Adipocyte (in vitro differentiated cells): ENCODE measurements at regions not wholly inside any gene's neighbourhood (a gene's known extent, or its start where the extent isn't known, plus 50 kb on each side); places are given as distances from the start of the nearest gene placed in this dataset.
"Not testable (repeated sequence)": the region's sequence is repeated elsewhere in the genome, so short reads cannot be mapped to it uniquely, and the experiment has no call there.

Source experiments
- DNase-seq: peaks from one replicate; pipeline ENCODE4 v3.0.0-alpha.2; 2015; ENCODE audit warnings: low read depth
- H3K27me3 ChIP-seq: replicated peaks from 2 replicates; pipeline ENCODE4 v1.7.0; 2013; ENCODE audit warnings: mild to moderate bottlenecking, low read length, moderate library complexity; ENCODE audit not compliant: control insufficient read depth, insufficient read depth
- H3K36me3 ChIP-seq: 2 replicates; pipeline ENCODE4 v1.7.0; 2013; ENCODE audit warnings: low read length, mild to moderate bottlenecking, moderate library complexity; ENCODE audit not compliant: control insufficient read depth, insufficient read depth, severe bottlenecking
- H3K4me1 ChIP-seq: 2 replicates; pipeline ENCODE4 v1.7.0; 2013; ENCODE audit warnings: mild to moderate bottlenecking, low read length, moderate library complexity; ENCODE audit not compliant: control insufficient read depth, insufficient read depth
- H3K4me3 ChIP-seq: 2 replicates; pipeline ENCODE4 v1.7.0; 2013; ENCODE audit warnings: mild to moderate bottlenecking, low read length, moderate library complexity
- H3K9ac ChIP-seq: 2 replicates; pipeline ENCODE4 v1.7.0; 2013; ENCODE audit warnings: mild to moderate bottlenecking, low read length, moderate library complexity
- H3K9me3 ChIP-seq: 2 replicates; pipeline ENCODE4 v1.7.0; 2013; ENCODE audit warnings: mild to moderate bottlenecking, low read length, moderate library complexity; ENCODE audit not compliant: control insufficient read depth

GRCh38 chr2:39487398-39488250 is 50.5 kb upstream of the MAP4K3 start:
- H3K36me3 ChIP-seq, result no peaks in the 10 kb centered on the region
- DNase-seq, result no peak
- peaks cover 49% of the 10 kb centered on the region for H3K4me1 ChIP-seq
- peak overlapping the region; percentile 37 for H3K9ac ChIP-seq
- no peak overlapping the region for H3K4me3 ChIP-seq
- H3K9me3 ChIP-seq, result no peaks in the 10 kb centered on the region
- no peaks in the 10 kb centered on the region for H3K27me3 ChIP-seq

DNA sequence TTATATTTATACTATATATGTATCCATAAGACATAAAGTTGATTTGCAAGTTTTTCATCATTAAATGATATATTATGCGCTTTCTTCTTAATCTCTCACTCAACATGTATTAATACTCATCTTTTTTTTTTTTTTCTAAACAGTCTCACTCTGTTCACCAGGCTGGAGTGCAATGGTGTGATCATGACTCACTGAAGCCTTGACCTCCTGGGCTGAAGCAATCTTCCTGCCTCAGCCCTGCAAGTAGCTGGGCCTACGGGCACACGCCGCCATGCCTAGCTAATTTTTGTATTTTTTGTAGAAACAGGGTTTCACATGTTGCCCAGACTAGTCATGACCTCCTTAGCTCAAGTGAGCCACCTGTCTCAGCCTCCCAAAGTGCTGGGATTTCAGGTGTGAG is 51.4 kb upstream of the MAP4K3 start:
- peak overlapping the region; percentile 37 for H3K9ac ChIP-seq
- no peaks in the 10 kb centered on the region for H3K9me3 ChIP-seq
- DNase-seq, result peak; percentile 61
- no peaks in the 10 kb centered on the region for H3K36me3 ChIP-seq
- H3K4me3 ChIP-seq, result no peak overlapping the region
- H3K4me1 ChIP-seq, result peaks cover 55% of the 10 kb centered on the region
- no peaks in the 10 kb centered on the region for H3K27me3 ChIP-seq

DNA sequence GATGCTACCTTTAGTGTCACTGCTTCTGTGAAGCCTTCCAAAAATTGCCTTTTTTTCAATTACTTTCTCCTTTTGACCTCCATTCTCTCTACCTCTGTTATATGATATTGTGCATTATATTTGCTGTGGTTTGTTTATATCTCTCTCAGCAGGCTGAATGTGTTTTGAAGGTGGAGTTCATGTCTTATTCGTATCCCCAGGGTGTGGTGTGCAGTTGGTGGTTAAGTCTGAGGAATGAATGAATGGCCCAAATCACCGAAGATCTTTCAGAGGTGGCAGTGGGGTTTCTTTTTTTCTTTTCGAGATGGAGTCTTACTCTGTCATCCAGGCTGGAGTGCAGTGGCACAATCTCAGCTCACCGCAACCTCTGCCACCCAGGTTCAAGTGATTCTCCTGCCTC is 53.5 kb upstream of the MAP4K3 start:
- no peak for DNase-seq
- H3K4me3 ChIP-seq, result no peak overlapping the region
- peaks cover 53% of the 10 kb centered on the region for H3K4me1 ChIP-seq
- H3K27me3 ChIP-seq, result no peaks in the 10 kb centered on the region
- H3K9ac ChIP-seq, result no peak overlapping the region
- H3K9me3 ChIP-seq, result no peaks in the 10 kb centered on the region
- H3K36me3 ChIP-seq, result no peaks in the 10 kb centered on the region

DNA sequence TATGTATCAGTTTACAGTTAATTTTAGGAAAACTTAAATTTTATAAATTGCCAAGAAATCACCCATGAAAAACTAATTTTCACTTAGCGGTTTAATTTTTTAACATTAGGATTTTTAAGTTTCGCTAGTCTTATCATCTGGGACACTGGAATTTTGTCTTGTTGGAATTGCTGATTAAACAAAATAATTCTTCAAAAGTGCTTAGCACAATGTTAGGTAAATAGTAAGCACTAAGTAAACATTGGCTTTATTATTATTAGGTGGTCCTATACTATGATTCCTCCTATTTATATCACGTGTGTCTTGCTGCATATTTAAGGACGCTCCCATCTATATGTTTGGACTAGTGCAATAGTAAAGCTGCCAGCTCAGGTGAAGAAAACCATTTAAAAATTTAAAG is 54.6 kb upstream of the MAP4K3 start:
- no peak for DNase-seq
- peaks cover 53% of the 10 kb centered on the region for H3K4me1 ChIP-seq
- no peaks in the 10 kb centered on the region for H3K9me3 ChIP-seq
- no peaks in the 10 kb centered on the region for H3K27me3 ChIP-seq
- H3K36me3 ChIP-seq, result no peaks in the 10 kb centered on the region
- peak overlapping the region; percentile 57 for H3K4me3 ChIP-seq
- peak overlapping the region; percentile 43 for H3K9ac ChIP-seq

DNA sequence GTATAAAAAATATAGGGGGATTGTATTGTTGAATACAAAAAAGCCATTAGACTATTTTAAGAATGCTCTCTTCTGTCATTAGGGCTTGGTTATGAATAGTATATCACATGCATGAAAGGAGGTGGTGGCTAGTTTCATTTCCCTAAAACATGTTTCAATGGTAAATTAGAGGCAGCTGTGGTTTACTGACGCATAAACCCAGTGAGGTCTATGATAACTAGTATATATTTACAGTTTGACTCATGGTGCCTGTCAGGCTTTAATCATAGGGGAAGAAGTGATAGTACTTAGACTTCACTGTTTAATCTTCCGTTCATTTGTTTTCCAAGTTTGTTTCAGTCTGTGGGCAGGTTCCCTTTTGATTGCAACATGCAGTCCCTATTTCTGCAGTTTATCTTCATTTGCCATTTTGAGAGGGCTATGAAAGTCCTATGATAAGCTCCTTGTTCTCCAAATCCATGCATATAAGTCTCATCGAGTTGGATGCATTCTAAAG is 55.1 kb upstream of the MAP4K3 start:
- Histone ChIP-seq H3K9ac (peak overlapping the region; percentile 43), H3K4me1 (peaks cover 57% of the 10 kb centered on the region), H3K27me3 (no peaks in the 10 kb centered on the region), H3K9me3 (no peaks in the 10 kb centered on the region), H3K36me3 (no peaks in the 10 kb centered on the region), H3K4me3 (peak overlapping the region; percentile 57)
- peak; percentile 84 for DNase-seq

DNA sequence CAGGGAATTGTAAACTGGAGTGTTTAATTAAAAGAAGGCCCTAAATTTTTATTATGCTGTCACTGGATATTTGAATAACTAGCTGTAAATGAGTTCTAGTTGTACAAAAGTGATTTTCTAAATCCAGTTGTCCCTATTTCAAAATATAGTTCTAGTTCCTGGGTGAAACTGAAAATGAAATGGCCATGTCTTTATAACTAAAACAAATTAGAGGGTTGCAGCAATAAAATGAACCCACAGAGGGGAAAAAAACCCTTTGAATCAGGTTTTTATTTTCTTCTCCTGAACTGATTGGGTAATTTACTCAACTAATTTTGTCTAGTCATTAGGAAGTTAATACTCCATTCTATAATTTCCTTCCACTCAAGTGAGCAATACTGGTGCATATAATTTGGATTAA is 55.6 kb upstream of the MAP4K3 start:
- H3K9ac ChIP-seq, result peak overlapping the region; percentile 43
- H3K36me3 ChIP-seq, result no peaks in the 10 kb centered on the region
- no peak for DNase-seq
- H3K4me3 ChIP-seq, result peak overlapping the region; percentile 57
- no peaks in the 10 kb centered on the region for H3K9me3 ChIP-seq
- H3K4me1 ChIP-seq, result peaks cover 55% of the 10 kb centered on the region
- no peaks in the 10 kb centered on the region for H3K27me3 ChIP-seq

DNA sequence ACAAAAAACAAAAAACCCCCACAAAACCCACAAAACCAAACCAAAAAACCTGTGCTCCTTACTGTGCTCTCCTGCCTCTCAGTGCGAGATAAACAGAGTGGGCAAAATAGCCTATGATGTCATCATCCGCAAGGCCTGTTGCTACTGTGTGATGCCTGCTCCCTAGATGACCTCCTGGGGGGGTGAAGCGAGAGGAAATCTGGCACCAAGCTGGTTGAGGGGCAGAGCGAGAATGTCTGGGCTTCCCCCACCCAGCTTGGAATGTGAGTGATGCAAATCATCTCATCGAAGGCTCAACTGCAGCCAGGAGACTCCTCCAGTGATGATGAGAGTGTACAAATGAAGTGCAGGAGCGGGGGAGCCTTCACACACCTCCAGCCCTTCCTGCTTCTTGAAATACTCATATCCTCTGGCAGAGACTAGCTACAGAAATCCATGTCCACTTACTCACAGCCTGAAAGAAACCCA is 57.7 kb upstream of the MAP4K3 start:
- Histone ChIP-seq H3K4me3 (no peak overlapping the region), H3K27me3 (no peaks in the 10 kb centered on the region), H3K9ac (no peak overlapping the region), H3K4me1 (peaks cover 55% of the 10 kb centered on the region), H3K9me3 (no peaks in the 10 kb centered on the region), H3K36me3 (no peaks in the 10 kb centered on the region)
- DNase-seq, result peak; percentile 85

DNA sequence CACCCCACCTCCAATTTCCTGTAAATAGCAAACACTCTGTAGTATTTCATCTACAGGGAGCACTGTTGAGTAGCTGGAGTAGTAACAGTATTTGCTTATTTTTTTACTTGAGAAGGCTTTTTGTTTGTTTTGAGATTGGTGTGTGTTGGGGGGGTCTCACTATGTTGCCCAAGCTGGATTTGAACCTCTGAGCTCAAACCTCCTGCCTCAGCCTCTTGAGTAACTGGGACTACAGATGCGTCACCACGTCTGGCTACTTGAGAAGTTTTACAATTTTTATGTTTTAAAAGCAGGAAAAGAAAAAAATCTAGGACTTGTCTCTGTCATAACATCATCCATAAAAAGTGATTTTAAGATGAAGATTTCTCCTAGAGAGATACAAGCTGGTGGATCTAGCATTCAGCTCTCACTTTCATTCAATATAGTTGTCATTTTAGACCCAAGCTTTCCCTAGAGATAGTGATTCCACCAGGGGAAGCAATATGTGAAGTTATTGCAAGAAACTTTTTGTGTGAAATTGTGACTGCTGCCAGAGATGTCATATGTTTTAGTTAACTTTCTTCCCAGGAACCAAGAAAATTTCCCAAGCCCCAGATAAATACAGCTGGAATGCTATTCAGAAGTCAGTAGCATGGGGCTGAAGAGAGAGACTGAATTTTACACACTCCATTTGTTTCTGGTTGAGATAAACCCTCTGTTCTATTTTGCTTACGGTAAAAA is 60.2 kb upstream of the MAP4K3 start:
- peak overlapping the region; percentile 1 for H3K4me3 ChIP-seq
- peak overlapping the region; percentile 26 for H3K9ac ChIP-seq
- no peaks in the 10 kb centered on the region for H3K36me3 ChIP-seq
- no peaks in the 10 kb centered on the region for H3K9me3 ChIP-seq
- DNase-seq, result peak; percentile 36
- H3K4me1 ChIP-seq, result peaks cover 53% of the 10 kb centered on the region
- no peaks in the 10 kb centered on the region for H3K27me3 ChIP-seq

DNA sequence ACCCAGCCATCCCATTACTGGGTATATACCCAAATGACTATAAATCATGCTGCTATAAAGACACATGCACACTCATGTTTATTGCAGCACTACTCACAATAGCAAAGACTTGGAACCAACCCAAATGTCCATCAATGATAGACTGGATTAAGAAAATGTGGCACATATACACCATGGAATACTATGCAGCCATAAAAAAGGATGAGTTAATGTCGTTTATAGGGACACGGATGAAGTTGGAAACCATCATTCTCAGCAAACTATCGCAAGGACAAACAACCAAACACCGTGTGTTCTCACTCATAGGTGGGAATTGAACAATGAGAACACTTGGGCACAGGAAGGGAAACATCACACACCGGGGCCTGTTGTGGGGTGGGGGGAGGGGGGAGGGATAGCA is 61.1 kb upstream of the MAP4K3 start:
- H3K36me3 ChIP-seq, H3K9me3 ChIP-seq, H3K4me3 ChIP-seq, H3K9ac ChIP-seq, H3K27me3 ChIP-seq, DNase-seq: not testable (repeated sequence)
- peaks cover 49% of the 10 kb centered on the region for H3K4me1 ChIP-seq

- H3K9me3 ChIP-seq, result no peaks in the 10 kb centered on the region
- DNase-seq, result no peak
- peaks cover 49% of the 10 kb centered on the region for H3K4me1 ChIP-seq
- H3K9ac ChIP-seq, result no peak overlapping the region
- no peak overlapping the region for H3K4me3 ChIP-seq
- H3K27me3 ChIP-seq, result no peaks in the 10 kb centered on the region
- H3K36me3 ChIP-seq, result no peaks in the 10 kb centered on the region
Measured at GRCh38 chr2:39498786-39499185, 61.7 kb upstream of the MAP4K3 start.

DNA sequence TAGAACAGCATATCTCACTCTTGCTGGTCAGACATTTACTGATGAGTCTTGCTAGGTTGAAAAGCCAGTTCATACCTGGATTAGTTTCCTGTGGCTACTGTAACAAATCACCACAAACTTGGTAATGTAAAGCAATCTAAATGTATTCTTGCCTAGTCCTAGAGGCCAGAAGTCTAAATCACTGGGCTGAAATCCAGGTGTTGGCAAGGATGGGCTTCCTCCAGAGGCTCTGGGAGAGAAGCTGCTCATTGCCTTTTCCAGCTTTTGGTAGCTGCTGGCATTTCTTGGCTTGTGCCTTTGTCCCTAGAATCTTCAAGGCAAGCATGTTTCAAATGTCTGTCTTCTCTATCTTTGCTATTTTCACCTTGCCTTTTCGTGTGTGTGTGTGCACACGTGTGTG is 62.3 kb upstream of the MAP4K3 start:
- Histone ChIP-seq H3K36me3 (no peaks in the 10 kb centered on the region), H3K4me3 (no peak overlapping the region), H3K4me1 (peaks cover 53% of the 10 kb centered on the region), H3K9ac (no peak overlapping the region), H3K9me3 (no peaks in the 10 kb centered on the region), H3K27me3 (no peaks in the 10 kb centered on the region)
- no peak for DNase-seq
